NCI-H226 (cell line): ENCODE measurements at regions not wholly inside any gene's neighbourhood (a gene's known extent, or its start where the extent isn't known, plus 50 kb on each side); places are given as distances from the start of the nearest gene placed in this dataset.
A peak's percentile ranks its signal among the peaks of the same experiment; 100 is the strongest.
"Not testable (repeated sequence)": the region's sequence is repeated elsewhere in the genome, so short reads cannot be mapped to it uniquely, and the experiment has no call there.

Experiments used
- DNase-seq: peaks from one replicate; pipeline ENCODE4 v3.0.0-alpha.2; 2015

GRCh38 chr5:34538026-34538672 lies 118.0 kb upstream of the RAI14 start:
- DNase-seq: no peak

GRCh38 chr5:34539183-34539582 lies 116.9 kb upstream of the RAI14 start:
- no peak for DNase-seq

GRCh38 chr5:34541067-34541466 lies 115.1 kb upstream of the RAI14 start:
- DNase-seq: no peak

- DNase-seq: no peak
These were observed 113.3 kb upstream of the RAI14 start for GRCh38 chr5:34542818-34543217.

DNA sequence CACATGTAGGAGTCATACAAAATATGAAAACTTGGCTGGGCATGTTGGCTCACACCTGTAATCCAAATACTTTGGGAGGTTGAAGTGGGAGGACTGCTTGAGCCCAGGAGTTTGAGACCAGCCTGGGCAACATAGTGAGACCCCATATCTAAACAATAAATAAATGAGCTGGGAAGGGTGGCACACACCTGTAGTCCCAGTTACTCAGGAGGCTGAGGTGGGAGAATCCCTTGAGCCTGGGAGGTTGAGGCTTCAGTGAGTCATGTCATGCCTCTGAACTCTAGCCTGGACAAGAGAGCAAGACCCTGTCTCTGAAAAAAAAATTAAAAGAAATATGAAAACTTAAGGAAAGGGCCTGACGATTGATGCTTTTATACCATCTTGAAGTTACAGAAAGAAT lies 112.4 kb upstream of the RAI14 start:
- no peak for DNase-seq

DNA sequence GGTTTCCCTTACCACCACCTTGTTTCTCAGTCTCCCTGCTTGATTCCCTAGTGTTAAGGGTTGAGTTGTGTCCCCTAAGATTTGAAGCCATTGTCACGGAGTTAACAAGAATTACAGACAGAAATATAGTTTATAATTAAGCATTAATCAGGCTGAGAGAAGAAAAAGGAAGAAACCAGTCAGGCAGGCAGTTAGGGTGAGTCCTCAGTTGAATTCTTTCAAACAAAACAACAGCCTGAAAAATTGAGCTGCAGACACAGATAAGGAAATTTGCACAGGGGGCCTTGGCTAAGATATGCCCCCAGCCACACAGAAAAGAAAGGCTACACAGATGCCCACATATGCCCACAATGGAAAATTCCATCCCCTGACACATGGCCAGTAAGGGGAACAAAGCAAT lies 111.7 kb upstream of the RAI14 start:
- no peak for DNase-seq

DNA sequence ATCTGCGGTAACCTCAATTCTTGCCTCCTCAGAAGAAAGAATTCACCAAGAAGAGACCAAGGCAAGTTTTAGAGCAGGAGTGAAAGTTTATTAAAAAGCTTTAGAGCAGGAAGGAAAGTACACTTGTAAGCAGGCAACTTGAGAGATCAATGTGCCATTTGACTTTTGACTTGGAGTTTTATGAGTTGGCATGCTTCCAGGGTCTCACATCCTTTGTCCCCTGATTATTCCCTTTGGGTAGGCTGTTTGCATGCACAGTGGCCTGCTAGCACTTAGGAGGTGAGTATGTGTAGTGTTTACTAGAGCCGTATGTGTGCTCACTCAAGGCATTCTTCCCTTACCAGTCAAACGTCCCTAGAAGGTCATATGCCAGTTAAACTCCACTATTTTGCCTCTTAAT lies 111.0 kb upstream of the RAI14 start:
- DNase-seq: no peak

- DNase-seq: no peak
These were observed 110.5 kb upstream of the RAI14 start for GRCh38 chr5:34545626-34546025.

DNA sequence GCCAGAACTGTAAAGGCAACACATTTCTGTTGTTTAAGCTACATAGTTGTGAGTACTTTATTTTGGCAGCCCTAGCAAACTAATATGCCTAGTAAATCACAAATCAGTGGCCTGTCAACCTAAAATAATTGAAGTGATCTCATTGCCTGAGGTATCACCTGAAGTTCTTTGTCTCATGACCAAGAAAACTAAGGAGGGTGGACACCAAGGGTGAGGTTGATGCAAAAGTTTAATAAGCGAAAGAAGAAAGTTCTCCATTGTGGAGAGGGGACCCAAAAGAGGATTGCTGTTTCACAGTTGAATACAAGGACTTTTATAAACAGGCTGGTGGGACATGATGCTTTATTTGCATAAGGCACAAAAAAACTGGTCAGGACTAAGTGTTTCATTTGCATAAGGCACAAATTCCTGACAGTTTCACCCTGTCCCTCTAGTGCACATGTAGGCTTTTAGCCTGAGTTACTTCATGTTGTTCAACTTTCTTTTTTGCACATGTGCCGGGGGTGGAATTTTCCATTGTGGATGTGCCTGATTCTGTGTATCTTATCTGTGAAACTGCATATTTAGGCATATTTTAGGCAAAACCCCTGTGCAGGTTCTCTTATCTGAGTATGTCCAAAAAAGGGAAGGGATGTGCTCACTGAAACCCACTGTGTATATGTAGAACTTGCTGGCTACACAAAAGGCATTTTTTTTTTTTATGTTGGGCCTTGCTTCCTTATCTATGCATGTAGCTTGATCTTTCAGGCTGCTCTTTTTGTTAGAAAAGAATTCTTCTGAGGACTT lies 108.6 kb upstream of the RAI14 start:
- no peak for DNase-seq

- DNase-seq: no peak
These were observed 108.1 kb upstream of the RAI14 start for GRCh38 chr5:34548086-34548403.

- no peak for DNase-seq
These were observed 105.9 kb upstream of the RAI14 start for GRCh38 chr5:34550247-34550646.

- DNase-seq: no peak
These were observed 105.2 kb upstream of the RAI14 start for GRCh38 chr5:34550964-34551363.

GRCh38 chr5:34551911-34552433 lies 104.2 kb upstream of the RAI14 start:
- DNase-seq: no peak

- DNase-seq: no peak
These were observed 103.4 kb upstream of the RAI14 start for GRCh38 chr5:34552686-34553085.

GRCh38 chr5:34553581-34553980 lies 102.5 kb upstream of the RAI14 start:
- DNase-seq: no peak

- DNase-seq: no peak
These were observed 101.5 kb upstream of the RAI14 start for GRCh38 chr5:34554641-34555040.

DNA sequence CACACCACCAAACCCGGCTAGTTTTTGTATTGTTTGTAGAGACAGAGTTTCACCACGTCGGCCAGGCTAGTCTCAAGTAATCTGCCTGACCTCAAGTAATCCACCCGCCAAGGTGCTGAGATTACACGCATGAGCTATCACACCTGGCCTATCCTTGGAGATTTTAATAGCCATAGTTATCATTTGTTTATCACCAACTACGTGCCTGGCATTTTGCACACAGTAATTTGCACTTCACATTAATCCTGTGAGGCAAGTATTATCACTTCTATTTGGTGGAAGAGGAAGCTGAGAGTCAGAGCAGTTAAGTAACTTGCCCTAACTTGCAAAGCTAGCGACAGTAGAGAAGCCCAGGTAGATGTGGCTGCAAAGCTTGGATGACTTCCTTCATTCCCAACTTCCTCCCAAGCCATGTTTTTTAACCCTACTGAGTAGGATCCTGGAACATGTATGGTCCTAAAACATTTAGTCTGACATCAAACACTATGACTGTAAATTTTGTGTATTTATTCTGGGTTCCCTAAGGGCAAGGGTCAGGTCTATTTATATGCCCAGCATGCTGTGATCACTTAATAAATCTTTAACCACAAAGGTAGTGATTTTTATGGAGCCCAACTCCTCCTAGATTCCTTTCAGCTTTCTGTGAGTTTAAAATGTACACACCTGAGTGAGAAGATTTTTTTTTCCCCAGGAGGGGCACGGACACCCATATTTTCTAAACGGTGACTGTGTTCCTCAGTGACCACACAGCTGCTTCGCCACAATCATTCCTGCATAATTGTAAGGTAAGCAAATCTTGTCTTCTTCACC lies 100.2 kb upstream of the RAI14 start:
- no peak for DNase-seq

GRCh38 chr5:34556509-34556782 lies 99.7 kb upstream of the RAI14 start:
- no peak for DNase-seq

- not testable (repeated sequence) for DNase-seq
These were observed 94.5 kb upstream of the RAI14 start for GRCh38 chr5:34561581-34561980.

- no peak for DNase-seq
These were observed 93.3 kb upstream of the RAI14 start for GRCh38 chr5:34562791-34563190.

- DNase-seq: no peak
These were observed 92.9 kb upstream of the RAI14 start for GRCh38 chr5:34563269-34563668.

GRCh38 chr5:34563931-34564709 lies 92.0 kb upstream of the RAI14 start:
- peak; percentile 57 for DNase-seq

DNA sequence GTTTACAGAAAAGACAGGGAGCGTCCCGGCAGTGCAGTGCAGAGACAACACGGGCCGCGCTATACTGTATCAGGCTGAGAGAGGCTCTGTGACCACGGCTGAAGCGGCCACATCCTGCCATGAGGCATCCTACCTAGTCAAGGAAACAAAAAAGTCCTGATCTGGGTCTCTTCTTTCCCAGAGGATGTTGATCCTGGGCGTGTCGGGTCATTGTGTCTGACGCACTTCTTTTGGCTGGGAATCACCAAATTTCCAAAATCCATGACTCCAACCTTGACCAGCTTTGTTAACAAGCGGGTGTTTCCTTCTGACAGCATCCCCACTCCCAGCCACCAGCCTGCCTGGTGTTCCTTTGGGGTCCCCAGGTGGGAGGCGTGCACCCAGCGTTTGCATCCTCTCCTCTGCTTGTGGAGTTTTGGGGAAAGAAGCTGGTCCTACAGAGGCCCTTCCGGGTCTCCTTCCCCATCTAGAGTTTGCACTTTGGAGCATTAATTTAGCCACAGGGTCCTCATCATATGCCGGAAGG lies 91.4 kb upstream of the RAI14 start:
- no peak for DNase-seq
